Endothelial cell of umbilical vein (primary cell): ENCODE measurements at regions not wholly inside any gene's neighbourhood (a gene's known extent, or its start where the extent isn't known, plus 50 kb on each side); places are given as distances from the start of the nearest gene placed in this dataset.

Source experiments
- BruUV-seq: library from RNA; stranded (reverse); fragments of 400-500 nt; replicated peaks from 2 replicates; lab custom pipeline; 2021; lab: Mats Ljungman, UMichigan
- CTCF ChIA-PET: fragments of 300-600, 350-600 bp; sonication (Branson Sonifier 250); formaldehyde crosslinking; loops from one replicate; lab custom pipeline; 2021; ENCODE audit warnings: antibody characterized with exemption, inconsistent platforms; lab: Charles Lee
- POLR2A ChIA-PET: fragments of 300-600, 350-600 bp; sonication (Branson Sonifier 250); formaldehyde crosslinking; loops from one replicate; lab custom pipeline; 2021; ENCODE audit warnings: antibody characterized with exemption, inconsistent platforms; lab: Charles Lee
- DNase-seq: peaks from one replicate; pipeline ENCODE4 v3.0.0-alpha.2; 2011; ENCODE audit warnings: low read depth, low spot score
- FAIRE-seq: peaks from 2 replicates; lab custom pipeline; 2011; peaks lifted over from hg19 to GRCh38; lab: Jason Lieb, UNC
- H2AFZ ChIP-seq: 2 replicates; pipeline ENCODE4 v1.6.0; 2012; ENCODE audit warnings: low read depth, low read length, control low read depth, inconsistent platforms
- H3K27ac ChIP-seq: 2 replicates; pipeline ENCODE4 v1.5.1; 2011; ENCODE audit warnings: low read depth, mild to moderate bottlenecking, control low read depth, low read length, moderate library complexity; ENCODE audit not compliant: insufficient read depth
- H3K27me3 ChIP-seq, 2 experiments: 2 replicates each; pipeline versions ENCODE4 v1.6.0 to v1.6.1; 2011; ENCODE audit warnings: low read length in 2 of 2, mixed read lengths in 1 of 2; ENCODE audit not compliant: control insufficient read depth in 2 of 2, insufficient read depth in 2 of 2
- H3K36me3 ChIP-seq, 2 experiments: 2 replicates in 1 of 2; 3 replicates in 1 of 2; pipeline ENCODE4 v1.5.1; 2011; ENCODE audit warnings: low read length in 2 of 2, mild to moderate bottlenecking in 1 of 2, moderate library complexity in 1 of 2; ENCODE audit not compliant: control insufficient read depth in 2 of 2, insufficient read depth in 2 of 2; ENCODE audit errors: extremely low read depth in 1 of 2
- H3K4me1 ChIP-seq: 3 replicates; pipeline ENCODE4 v1.5.1; 2011; ENCODE audit warnings: mild to moderate bottlenecking, low read length; ENCODE audit not compliant: control insufficient read depth, insufficient read depth; ENCODE audit errors: extremely low read depth
- H3K4me2 ChIP-seq: 2 replicates; pipeline ENCODE4 v1.6.1; 2011; ENCODE audit warnings: low read length, control low read depth, mixed read lengths; ENCODE audit not compliant: insufficient read depth
- H3K4me3 ChIP-seq, 3 experiments: fragments of 200-600 bp in 1 of 3; sonication (generic), shearing (Covaris generic) in 1 of 3; replicated peaks in 1 of 3; 2 replicates each; pipeline ENCODE4 v1.5.1; 2011 to 2016; ENCODE audit warnings: control low read depth in 3 of 3, low read length in 3 of 3, mild to moderate bottlenecking in 2 of 3, inconsistent platforms in 1 of 3, low read depth in 1 of 3, moderate library complexity in 1 of 3; ENCODE audit not compliant: insufficient read depth in 1 of 3
- H3K79me2 ChIP-seq: 2 replicates; pipeline ENCODE4 v1.6.0; 2012; ENCODE audit warnings: low read length, inconsistent platforms; ENCODE audit not compliant: control insufficient read depth, insufficient read depth
- H3K9ac ChIP-seq: replicated peaks from 2 replicates; pipeline ENCODE3; 2011; ENCODE audit warnings: low read length, control low read depth; ENCODE audit not compliant: insufficient read depth; ENCODE audit errors: extremely low read depth
- H3K9me1 ChIP-seq: replicated peaks from 3 replicates; pipeline ENCODE4 v1.6.0; 2011; ENCODE audit warnings: mild to moderate bottlenecking, low read length; ENCODE audit not compliant: control insufficient read depth, insufficient read depth; ENCODE audit errors: extremely low read depth
- H3K9me3 ChIP-seq: replicated peaks from 2 replicates; pipeline ENCODE4 v1.5.1; 2012; ENCODE audit warnings: low read length, inconsistent platforms; ENCODE audit not compliant: control insufficient read depth, insufficient read depth
- H4K20me1 ChIP-seq: replicated peaks from 2 replicates; pipeline ENCODE3; 2011; ENCODE audit warnings: mild to moderate bottlenecking, low read length; ENCODE audit not compliant: control insufficient read depth, insufficient read depth; ENCODE audit errors: extremely low read depth
- CTCF ChIP-seq, 2 donors: IDR thresholded peaks; 1 replicate in 1 of 2; 2 replicates in 1 of 2; pipeline ENCODE4 v1.5.1; 2011; ENCODE audit warnings: low read length in 2 of 2, mild to moderate bottlenecking in 2 of 2, moderate library complexity in 2 of 2, control low read depth in 1 of 2, inconsistent platforms in 1 of 2, low read depth in 1 of 2; ENCODE audit not compliant: insufficient read depth in 1 of 2; ENCODE audit errors: extremely low read depth in 1 of 2
- EZH2 ChIP-seq: IDR thresholded peaks from 2 replicates; pipeline ENCODE4 v1.6.1; 2012; ENCODE audit warnings: borderline replicate concordance, low read depth, mild to moderate bottlenecking, moderate library complexity, low read length, inconsistent platforms; ENCODE audit not compliant: severe bottlenecking
- FOS ChIP-seq: IDR thresholded peaks from 2 replicates; pipeline ENCODE4 v1.6.1; 2011; ENCODE audit warnings: mild to moderate bottlenecking, low read length, moderate library complexity, borderline replicate concordance; ENCODE audit not compliant: insufficient read depth
- GATA2 ChIP-seq: IDR thresholded peaks from 2 replicates; pipeline ENCODE4 v1.7.0; 2011; ENCODE audit warnings: low read depth, mild to moderate bottlenecking, moderate library complexity, mixed read lengths, low read length; ENCODE audit not compliant: insufficient read length, insufficient read depth
- JUN ChIP-seq: IDR thresholded peaks from 2 replicates; pipeline ENCODE4 v1.6.1; 2011; ENCODE audit warnings: borderline replicate concordance, low read depth; ENCODE audit not compliant: insufficient read length, insufficient read depth
- MAX ChIP-seq: IDR thresholded peaks from 2 replicates; pipeline ENCODE4 v1.6.1; 2011; ENCODE audit not compliant: insufficient read depth, insufficient read length
- MYC ChIP-seq: IDR thresholded peaks from one replicate; pipeline ENCODE4 v1.6.1; 2011; ENCODE audit warnings: mild to moderate bottlenecking, low read depth, low read length
- POLR2A ChIP-seq: IDR thresholded peaks from 2 replicates; pipeline ENCODE4 v1.6.1; 2012; ENCODE audit warnings: low read depth, mild to moderate bottlenecking, control low read depth, low read length
- POLR2AphosphoS5 ChIP-seq: IDR thresholded peaks from 2 replicates; pipeline ENCODE4 v1.6.1; 2012; ENCODE audit warnings: low read depth, mild to moderate bottlenecking, control low read depth, low read length, moderate library complexity; ENCODE audit not compliant: insufficient read depth
- dilution Hi-C: fragments of 300-500 bp; cut with MboI; formaldehyde crosslinking; loops from one replicate; pipeline ENCODE4 v1.15.0; 2019; ENCODE audit warnings: low sequenced_read_pairs; ENCODE audit not compliant: extremely low pct_ligation_motif_present
- intact Hi-C: fragments of 100-400 bp; cut with micrococcal nuclease; formaldehyde crosslinking; loops from one replicate; pipeline ENCODE4 v1.10.0; 2022

- dilution Hi-C loops = no loop called here
- ChIA-PET CTCF (no interaction called here), POLR2A (no interaction called here)
- H4K20me1 ChIP-seq = no peaks in the 10 kb centered on the region
- intact Hi-C loops = no loop called here
- no peak overlapping the region for H3K4me2 ChIP-seq
- no peak overlapping the region for H3K9ac ChIP-seq
- no peak overlapping the region for H3K4me3 ChIP-seq
- TF ChIP-seq JUN (no peak), POLR2AphosphoS5 (no peak), GATA2 (no peak), FOS (no peak), EZH2 (no peak), CTCF (IDR thresholded peaks at IDR 0.05; ENCODE audit: extremely low read depth in 1 of 2, insufficient read depth in 1 of 2, low read depth in 1 of 2, low read length in 2 of 2) (no peak), MYC (no peak), MAX (no peak), POLR2A (no peak)
- DNase-seq (no peak), FAIRE-seq (no peak)
- H3K9me1 ChIP-seq = no peaks in the 10 kb centered on the region
- H3K4me1 ChIP-seq = no peaks in the 10 kb centered on the region
- no peaks in the 10 kb centered on the region for H3K9me3 ChIP-seq
- no TSS peak for BruUV-seq
- H3K36me3 ChIP-seq = no peaks in the 10 kb centered on the region
- H3K79me2 ChIP-seq = no peaks in the 10 kb centered on the region
- H3K27ac ChIP-seq = no peak overlapping the region
- no peaks in the 10 kb centered on the region for H3K27me3 ChIP-seq
- no peak overlapping the region for H2AFZ ChIP-seq
Measured at GRCh38 chr14:30084811-30085210, 157.2 kb upstream of the PRKD1 start.
